Body of pancreas (tissue), 4 donors: ENCODE measurements at regions not wholly inside any gene's neighbourhood (a gene's known extent, or its start where the extent isn't known, plus 50 kb on each side); places are given as distances from the start of the nearest gene placed in this dataset.

Experiments
- POLR2A ChIP-seq, 3 donors: fragments of 450-650 bp; IDR thresholded peaks; one replicate each; pipeline ENCODE4 v1.6.1; 2016; ENCODE audit warnings: antibody characterized with exemption in 3 of 3, mild to moderate bottlenecking in 2 of 3
- TF ChIP-seq, protein P1 (sequence below), 7 experiments: fragments of 450-650 bp in 4 of 7; fragments of 200-600 bp in 3 of 7; sonication (generic) in 3 of 7; IDR thresholded peaks; one replicate each; pipeline ENCODE4 v1.5.1; 2016 to 2019; ENCODE audit warnings: antibody characterized with exemption in 7 of 7

DNA sequence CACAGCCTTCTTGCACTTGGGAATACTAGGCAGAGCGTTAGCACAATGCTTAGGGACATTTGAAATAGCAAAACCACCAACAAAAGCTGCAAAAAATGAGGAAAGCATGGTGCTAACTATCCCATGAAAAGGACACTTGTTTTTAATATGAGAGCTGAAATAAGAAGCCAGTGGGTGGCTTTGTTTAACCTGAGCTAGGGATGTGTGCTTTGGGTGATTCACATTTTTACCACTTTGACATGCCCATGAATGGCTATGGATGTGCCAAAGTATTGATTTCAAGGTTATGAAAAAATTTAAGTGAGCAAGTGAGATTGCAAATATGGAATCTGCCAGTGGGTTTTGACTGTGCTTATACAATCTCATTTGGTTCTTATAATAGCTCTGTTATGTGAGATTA is 67.3 kb downstream of the DMRT2 start:
- TF ChIP-seq, protein P1, sequence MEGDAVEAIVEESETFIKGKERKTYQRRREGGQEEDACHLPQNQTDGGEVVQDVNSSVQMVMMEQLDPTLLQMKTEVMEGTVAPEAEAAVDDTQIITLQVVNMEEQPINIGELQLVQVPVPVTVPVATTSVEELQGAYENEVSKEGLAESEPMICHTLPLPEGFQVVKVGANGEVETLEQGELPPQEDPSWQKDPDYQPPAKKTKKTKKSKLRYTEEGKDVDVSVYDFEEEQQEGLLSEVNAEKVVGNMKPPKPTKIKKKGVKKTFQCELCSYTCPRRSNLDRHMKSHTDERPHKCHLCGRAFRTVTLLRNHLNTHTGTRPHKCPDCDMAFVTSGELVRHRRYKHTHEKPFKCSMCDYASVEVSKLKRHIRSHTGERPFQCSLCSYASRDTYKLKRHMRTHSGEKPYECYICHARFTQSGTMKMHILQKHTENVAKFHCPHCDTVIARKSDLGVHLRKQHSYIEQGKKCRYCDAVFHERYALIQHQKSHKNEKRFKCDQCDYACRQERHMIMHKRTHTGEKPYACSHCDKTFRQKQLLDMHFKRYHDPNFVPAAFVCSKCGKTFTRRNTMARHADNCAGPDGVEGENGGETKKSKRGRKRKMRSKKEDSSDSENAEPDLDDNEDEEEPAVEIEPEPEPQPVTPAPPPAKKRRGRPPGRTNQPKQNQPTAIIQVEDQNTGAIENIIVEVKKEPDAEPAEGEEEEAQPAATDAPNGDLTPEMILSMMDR (IDR thresholded peaks at IDR 0.05) = no peak
- TF ChIP-seq POLR2A (IDR thresholded peaks at IDR 0.05) = no peak
